NCI-H2029 (cell line): ENCODE measurements at regions not wholly inside any gene's neighbourhood (a gene's known extent, or its start where the extent isn't known, plus 50 kb on each side); places are given as distances from the start of the nearest gene placed in this dataset.
"Not testable (repeated sequence)": the region's sequence is repeated elsewhere in the genome, so short reads cannot be mapped to it uniquely, and the experiment has no call there.

Experiments used
- DNase-seq: peaks from one replicate; lab custom pipeline; 2025; lab: John Stamatoyannopoulos, UW

- no peak for DNase-seq
These were observed 94.3 kb downstream of the OAT start for GRCh38 chr10:124324451-124324850.

GRCh38 chr10:124323806-124324205 is 94.9 kb downstream of the OAT start:
- DNase-seq = no peak

- no peak for DNase-seq
These were observed 95.5 kb downstream of the OAT start for GRCh38 chr10:124323111-124323725.

DNA sequence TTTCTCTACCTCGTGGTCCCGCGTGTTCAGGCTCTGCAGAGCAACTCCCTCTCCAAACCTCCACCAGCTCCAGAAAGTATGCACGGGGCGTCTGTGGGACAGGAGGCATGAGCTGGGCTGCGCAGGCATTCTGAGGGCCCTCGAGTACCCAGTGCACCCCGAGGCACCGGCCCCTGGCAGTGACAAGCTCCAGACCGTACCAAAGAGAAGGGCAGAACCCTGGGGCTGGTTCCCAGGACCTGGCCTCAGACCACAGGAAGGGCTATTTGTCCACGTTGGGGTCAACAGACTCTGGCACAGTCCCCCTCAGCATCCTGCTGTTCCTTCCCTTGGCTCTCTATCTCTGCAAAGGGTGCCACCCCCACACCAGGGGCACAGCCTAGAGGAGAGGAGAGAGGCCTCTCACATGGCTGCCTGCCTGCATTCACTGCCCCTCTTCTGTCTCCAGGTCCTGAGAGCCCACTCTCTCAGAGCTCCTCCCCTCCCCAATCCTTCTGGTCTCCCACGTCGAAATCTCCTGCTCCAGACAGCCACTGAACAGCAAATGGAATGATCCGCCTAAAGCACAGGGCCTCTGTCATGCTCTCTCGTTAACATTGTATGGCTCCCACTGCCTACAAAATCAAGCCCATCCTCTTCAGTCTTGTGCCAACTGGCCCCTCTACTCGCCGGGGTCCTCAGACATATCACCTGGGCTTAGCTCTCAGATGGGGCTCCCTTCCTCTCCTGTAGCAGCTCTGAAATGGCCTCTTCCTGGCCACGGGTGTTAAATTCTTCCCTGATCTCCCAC is 96.3 kb downstream of the OAT start:
- no peak for DNase-seq

DNA sequence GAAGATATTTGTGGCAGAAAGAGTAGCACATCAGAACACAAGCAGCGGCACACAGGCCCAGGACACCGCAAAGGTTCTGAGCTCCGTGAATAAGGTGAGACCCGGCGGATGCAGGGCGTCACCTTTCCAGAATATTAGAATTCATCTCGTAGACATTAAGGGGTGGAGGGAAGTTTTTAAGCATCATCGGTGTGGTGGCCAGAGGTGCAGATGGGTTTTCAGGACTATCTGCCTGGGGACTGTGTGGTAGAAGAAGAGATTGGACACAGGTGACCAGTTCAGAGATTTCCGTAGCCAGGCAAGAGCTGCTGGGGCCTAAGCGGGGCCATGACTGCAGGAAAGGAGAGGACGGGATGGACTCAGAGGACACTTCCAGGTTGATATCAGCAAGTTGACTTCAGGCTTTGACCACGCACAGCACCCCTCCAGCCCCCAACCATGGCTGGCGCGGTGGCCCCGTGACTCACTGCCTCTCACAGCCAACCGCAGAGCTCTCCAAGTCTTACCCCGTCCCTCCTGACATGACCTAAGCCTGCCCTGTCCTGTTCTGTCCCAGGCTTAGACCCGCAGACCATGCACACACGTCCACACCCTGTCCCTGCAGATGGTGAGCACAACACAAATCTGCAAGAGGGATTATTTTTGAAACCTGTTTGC is 97.2 kb downstream of the OAT start:
- DNase-seq = no peak

DNA sequence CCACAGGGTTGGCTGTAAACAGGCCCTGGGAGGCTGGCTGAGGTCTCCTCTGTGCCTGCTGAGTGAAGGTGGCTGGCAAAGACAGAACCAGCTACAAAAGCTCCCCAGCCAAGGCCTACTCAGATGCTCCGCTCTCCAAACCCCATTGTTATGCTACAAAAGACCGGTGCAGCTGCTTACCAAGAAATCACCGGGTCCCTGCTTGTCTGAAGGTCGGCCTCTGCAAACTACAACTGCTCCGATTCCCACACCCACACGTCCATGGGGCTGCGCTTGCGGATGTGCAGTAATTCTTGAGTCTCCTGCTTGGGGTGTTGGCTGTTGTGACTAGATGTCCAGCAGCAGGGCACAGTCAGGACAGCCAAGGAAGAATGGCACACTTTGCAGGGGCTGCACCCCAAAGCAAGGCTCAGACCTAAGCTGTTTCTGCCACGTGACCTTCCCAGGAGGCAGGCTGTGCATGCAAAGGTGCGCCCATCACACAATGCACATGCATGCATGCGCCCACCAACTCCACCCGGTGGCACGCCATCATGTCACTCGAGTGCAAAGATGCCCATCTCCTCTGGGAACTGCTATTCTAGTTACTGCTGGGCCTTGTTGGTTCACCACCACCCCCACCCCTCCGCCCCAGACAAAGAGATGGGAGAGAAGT is 97.8 kb downstream of the OAT start:
- no peak for DNase-seq

DNA sequence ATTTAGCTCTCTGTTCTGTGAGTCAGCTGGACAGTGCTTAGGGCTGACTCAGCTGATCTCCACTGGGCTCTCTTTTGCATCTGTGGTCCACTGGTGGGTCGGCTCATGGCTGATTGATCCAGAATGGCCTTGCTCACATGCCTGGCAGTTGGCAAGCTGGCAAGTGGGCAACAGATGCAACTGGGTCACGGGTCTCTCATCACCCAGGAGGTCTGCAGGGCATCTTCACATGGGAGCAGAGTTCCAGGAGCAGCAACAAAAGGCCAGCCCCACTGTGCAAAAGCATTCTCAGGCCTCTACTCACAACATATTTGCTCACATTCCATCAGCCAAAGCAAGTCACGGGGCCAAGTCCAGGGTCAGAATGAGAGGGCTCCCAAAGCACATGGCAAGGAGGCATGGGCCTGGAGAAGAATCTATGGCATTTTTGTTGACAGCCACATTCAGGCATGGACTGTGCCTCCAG is 98.8 kb downstream of the OAT start:
- no peak for DNase-seq

DNA sequence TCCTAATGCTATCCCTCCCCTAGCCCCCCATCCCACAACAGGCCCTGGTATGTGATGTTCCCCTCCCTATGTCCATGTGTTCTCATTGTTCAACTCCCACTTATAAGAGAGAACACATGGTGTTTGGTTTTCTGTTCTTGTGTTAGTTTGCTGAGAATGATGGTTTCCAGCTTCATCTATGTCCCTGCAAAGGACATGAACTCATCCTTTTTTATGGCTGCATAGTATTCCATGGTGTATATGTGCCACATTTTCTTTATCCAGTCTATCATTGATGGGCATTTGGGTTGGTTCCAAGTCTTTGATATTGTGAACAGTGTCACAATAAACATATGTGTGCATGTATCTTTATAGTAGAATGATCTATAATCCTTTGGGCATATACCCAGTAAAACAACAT is 99.2 kb downstream of the OAT start:
- not testable (repeated sequence) for DNase-seq

GRCh38 chr10:124318811-124319210 is 99.9 kb downstream of the OAT start:
- no peak for DNase-seq

- DNase-seq = no peak
These were observed 100.6 kb downstream of the OAT start for GRCh38 chr10:124318076-124318475.

- DNase-seq = no peak
These were observed 102.4 kb downstream of the OAT start for GRCh38 chr10:124316326-124316725.

DNA sequence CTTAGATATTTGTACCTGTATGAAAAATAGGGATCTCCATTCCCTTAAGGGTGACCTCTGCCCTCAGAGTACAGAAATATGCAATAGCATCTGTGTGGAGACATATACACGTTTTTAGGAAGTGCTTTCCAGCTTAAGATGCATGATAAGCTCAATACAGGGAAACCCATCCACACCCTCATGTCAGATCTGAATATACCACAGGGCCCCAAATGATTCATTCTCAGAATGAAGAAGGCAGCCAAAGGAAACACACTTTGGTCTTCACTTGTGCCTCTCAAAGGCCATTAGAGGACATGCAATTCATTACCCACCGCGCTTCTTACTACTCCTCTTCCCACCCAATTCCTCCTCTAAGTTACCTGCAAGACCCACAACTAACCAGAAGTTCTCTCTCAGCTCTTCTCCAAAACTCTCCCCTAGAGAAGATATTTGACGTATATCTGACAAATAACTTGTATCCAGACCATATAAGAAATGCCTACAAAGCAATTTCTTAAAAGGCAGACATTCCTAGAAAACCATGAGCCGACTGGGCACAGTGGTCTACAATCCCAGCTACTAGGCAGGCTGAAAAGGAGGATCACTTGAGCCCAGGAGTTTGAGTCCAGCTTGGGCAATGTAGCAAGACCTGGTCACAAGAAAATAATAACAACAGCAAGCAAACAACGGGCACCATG is 103.0 kb downstream of the OAT start:
- DNase-seq = no peak

- DNase-seq = no peak
These were observed 105.3 kb downstream of the OAT start for GRCh38 chr10:124313374-124313773.

GRCh38 chr10:124308811-124309210 is 109.9 kb downstream of the OAT start:
- no peak for DNase-seq

GRCh38 chr10:124308056-124308645 is 110.6 kb downstream of the OAT start:
- no peak for DNase-seq

DNA sequence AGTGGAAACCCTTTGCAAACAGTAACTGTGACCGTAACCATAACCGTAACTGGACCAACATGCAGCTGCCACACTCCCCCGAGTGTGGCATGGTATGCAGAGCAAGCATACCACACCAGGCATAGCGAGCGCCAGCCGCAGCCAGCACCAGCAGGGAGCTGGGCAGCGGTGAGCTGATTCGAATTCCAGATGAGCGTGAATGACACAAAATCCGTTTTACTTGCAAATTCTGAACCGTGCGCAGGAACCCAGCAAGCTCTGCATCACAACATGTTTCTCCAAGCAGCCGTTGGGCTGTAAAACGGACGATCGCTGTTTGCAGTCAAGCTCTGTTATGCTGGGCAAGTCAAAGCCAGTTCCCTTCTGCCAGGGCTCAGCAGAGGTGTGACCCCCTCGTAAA is 111.1 kb downstream of the OAT start:
- no peak for DNase-seq

DNA sequence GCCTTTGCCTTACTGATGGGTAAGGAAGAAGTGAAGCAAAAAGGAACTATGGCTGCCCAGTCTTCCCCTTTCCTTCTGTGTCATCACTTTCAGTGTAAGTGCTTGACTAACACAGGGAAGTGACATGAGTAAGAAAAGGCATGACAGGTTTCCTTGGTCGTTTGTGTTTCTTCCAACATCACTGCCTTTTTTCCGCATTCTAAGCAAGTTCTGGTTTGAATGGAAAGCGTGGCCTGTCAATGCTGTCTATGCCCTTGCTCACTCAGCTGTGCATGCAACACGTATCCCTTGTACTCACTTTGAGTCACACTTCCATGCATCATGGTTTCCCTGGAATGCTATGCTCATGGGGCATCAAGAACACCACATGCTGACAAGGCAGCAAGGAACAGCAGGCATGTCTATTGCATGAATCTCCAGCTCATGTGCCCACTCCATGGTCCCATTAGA is 111.8 kb downstream of the OAT start:
- no peak for DNase-seq

- no peak for DNase-seq
These were observed 112.2 kb downstream of the OAT start for GRCh38 chr10:124306520-124306919.

GRCh38 chr10:124305984-124306383 is 112.7 kb downstream of the OAT start:
- DNase-seq = no peak

GRCh38 chr10:124305131-124305530 is 113.6 kb downstream of the OAT start:
- no peak for DNase-seq

- DNase-seq = no peak
These were observed 114.9 kb downstream of the OAT start for GRCh38 chr10:124303662-124304418.
